GM19238 (cell line): ENCODE measurements at regions not wholly inside any gene's neighbourhood (a gene's known extent, or its start where the extent isn't known, plus 50 kb on each side); places are given as distances from the start of the nearest gene placed in this dataset.
A peak's percentile ranks its signal among the peaks of the same experiment; 100 is the strongest.
"Not testable (repeated sequence)": the region's sequence is repeated elsewhere in the genome, so short reads cannot be mapped to it uniquely, and the experiment has no call there.

ENCODE experiments used
- DNase-seq: peaks from one replicate; pipeline ENCODE4 v3.0.0; 2011; ENCODE audit warnings: low spot score; ENCODE audit not compliant: insufficient read length

DNA sequence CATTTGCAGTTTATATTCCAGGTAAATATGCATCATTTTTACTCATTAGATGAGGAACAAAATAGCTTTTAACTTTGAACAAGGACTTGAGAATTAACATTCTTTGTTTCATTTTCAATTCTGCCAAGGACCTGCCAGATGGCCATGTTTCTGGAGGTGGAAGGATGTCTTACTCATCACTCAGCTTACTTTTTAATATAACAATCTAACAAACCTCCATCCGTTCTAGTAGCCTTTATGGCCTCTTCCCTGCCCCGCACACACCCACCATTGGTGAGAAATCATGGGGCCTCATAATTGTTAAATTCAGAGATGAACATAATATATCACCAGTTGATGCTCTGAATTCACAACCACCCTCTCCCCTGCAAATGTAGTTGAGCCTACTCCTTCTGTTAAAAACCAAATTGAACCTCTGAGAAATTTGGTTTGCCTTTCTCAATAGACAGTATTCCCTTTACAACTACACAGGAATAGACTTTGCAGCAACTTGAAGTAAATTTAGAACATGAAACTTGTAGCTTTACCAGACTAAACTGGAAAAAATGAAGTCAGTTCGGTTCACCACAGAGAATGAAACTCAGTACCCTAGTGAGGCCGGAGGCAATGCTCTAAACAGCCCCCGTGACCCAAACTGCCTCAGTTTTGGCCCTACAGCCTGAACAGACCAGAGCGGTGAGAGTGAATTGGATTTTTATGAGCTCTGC is 50.1 kb upstream of the ACSL4 start:
- DNase-seq, result peak; percentile 10

DNA sequence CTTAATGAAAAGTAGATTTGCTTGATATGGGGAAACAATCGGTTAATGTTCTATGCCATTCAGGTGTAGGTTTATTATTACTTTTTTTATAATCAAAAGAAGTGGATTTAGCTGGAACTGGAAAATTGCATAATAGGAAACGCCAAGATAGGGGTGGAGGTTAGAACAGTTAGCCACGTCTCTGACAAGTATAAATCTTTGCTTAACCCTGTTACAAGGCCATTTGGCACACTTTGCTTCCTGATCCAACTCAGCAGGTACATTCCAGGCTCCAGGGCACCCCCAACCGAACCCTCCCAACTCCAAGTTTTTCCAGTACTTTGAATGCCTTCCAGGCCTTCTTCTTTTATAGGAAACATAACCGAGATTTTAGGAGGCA is 50.6 kb upstream of the ACSL4 start:
- no peak for DNase-seq

DNA sequence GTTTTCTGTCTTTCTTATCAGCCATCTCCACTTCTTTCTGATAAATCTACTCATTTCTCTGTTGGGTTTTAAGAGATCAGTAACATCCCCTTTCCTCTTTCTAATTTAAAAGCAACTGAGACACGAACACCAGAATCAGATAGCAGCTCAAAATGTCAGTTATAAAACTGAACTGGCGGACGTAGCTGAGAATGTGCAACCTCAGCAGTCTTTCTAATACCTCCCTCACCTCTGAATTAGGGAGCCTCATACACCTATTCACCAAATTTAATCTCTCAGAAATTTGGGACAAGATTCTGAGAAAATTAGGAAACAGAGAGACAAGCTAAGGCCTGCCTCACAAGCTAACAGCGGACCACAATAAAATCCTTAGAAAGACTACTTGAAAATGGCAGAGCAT is 52.0 kb upstream of the ACSL4 start:
- DNase-seq, result no peak

DNA sequence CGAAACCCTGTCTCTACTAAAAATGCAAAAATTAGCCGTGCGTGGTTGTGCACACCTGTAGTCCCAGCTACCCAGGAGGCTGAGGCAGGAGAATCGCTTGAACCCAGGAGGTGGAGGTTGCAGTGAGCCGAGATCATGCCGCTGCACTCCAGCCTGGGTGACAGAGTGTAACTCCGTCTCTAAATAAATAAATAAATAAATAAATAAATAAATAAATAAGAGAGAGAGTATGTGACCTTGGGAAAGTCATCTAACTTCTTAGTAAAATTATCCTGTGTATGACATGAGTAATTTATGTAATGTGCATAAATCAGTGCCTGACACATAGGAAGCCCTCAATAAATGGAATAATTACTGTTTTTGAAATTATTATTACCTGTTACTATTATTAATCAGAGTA is 57.5 kb upstream of the ACSL4 start:
- not testable (repeated sequence) for DNase-seq

DNA sequence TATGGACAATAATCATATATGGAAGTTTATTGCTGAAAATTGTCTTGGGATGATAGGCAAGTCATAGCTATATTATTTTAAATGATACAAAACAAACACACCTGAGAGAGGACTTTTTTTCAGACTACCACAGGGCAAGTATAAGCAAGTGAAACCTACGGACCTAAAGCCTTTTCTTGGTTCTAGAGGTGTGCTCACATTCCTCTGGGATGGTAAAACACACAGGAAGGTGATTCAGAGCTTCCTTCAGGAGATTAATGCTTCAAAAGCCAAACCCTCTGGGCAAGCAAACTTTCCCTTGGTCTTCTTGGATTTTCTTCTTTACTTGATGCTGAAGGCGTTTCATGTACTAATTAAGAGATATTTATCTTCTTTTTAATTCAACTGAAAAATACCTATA is 60.1 kb upstream of the ACSL4 start:
- no peak for DNase-seq

DNA sequence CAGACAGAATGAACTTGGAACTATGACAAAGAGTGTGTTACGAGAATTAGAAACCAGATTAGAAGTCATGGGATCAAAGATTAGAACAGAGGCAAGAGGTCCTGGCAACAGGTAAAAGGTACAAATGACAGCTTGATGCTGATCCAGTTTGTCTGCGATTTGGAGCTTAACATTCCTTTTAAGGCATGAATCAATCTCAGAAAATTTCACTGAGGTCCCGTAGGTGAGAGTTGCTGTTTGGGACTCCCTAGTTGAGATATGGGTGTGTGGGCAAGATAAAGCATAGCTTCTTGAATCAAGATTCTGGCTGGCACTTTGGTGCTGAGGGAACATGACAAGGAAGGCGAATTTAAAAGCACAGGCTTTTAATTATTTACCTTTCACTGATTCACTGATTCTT is 62.6 kb upstream of the ACSL4 start:
- DNase-seq, result no peak

DNA sequence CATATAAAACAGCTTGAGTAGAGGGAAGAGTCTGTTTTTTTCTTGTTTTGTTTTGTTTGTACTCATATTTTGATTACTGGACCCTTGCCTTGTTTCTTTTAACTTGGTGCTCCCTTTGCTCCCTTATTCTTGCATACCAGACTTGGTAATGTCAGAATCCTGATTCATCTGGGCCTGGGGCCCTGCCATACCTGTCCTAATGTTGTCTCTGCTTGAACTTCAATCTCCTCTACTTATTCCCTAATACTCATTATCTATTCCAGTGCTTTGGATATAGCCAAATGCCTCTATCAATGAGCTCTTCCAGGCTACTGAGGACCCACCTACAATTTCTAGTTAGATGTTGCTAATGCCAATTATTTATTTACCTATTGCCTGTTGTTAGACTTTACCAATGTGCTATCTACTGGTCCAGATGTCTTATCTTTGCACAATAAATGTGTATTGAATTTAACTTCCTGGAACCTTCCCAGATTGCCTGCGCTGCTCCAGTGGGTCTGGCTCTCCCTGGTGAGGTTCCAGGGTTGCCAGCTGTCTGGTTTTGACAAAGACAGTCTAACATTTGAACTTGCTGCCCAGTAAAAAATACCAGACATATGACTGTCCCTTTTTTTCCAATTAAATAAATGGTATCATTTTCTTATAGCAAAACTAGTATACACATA is 64.4 kb upstream of the ACSL4 start:
- no peak for DNase-seq

DNA sequence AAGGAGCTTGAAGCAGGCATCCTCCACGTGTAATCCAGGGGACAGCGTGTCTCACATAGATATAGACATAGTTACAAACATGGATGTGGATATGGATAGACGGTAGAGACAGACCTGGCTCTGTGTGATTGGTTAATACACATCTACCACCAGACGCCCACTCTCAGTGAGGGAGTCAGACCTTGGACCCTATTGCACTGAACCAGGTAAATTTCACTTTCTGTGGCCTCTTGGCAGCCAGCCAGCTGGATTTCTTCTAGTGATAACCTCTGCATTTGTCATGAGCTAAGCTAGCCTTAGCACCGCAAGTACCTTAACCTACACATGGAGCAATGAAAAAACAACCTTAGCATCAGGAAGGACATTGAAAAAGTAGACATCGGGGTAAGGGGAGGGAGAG is 79.2 kb upstream of the ACSL4 start:
- no peak for DNase-seq

DNA sequence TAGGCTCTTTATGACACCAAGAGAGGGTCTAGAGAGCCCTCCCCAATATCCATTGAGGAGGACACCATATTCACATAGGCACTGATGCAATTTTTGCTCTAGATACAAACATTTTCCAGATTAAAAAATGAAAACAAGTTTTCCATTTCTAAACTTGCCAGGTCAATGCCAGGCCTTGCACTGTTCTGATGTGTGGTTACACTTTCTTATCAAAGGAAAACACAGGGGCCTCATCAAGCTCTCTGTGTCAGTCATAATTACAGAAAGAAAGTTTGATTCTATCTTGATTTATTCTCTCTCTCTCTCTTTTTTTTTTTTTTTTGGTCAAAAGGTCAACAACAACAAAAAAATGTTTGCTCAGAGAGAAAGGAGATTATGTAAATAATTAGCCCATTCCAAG is 80.2 kb upstream of the ACSL4 start:
- DNase-seq, result no peak

DNA sequence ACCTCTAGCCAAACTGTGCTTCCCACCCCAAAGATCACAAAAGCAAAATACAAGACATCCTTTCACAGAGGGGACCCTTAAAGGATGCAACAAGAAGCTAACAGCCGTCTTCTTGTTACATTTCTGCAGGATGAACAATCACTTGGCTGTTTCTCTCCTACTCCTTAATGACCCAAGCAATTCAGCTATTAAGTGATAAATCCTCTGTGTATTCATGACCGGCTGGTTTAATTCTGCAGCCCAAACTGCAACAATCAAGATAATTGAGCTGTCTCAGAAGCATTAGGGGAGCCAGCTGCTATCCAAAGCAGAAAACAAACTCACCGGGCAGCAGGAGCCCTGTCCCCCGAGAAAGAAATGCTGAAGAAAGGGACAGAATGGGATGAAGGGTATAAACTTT is 85.9 kb upstream of the ACSL4 start:
- no peak for DNase-seq

DNA sequence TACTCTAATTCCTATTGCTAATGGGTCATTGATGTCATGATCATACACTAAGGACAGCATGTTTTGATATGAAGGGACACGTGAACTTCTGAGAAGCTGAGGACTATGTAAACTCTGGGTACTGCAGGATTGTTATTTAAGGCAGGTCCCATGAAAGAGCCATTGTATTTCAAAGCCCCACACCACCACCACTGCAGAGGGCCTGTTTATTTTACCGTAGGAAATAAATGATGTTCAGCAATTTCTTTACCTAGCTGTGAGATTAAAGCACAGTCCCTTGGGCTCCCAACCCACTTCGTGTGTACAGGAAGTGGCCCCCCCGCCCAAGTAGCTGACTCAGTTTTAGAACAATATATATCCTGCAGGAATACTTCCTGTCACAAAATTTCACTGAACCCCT is 89.8 kb upstream of the ACSL4 start:
- DNase-seq, result no peak

DNA sequence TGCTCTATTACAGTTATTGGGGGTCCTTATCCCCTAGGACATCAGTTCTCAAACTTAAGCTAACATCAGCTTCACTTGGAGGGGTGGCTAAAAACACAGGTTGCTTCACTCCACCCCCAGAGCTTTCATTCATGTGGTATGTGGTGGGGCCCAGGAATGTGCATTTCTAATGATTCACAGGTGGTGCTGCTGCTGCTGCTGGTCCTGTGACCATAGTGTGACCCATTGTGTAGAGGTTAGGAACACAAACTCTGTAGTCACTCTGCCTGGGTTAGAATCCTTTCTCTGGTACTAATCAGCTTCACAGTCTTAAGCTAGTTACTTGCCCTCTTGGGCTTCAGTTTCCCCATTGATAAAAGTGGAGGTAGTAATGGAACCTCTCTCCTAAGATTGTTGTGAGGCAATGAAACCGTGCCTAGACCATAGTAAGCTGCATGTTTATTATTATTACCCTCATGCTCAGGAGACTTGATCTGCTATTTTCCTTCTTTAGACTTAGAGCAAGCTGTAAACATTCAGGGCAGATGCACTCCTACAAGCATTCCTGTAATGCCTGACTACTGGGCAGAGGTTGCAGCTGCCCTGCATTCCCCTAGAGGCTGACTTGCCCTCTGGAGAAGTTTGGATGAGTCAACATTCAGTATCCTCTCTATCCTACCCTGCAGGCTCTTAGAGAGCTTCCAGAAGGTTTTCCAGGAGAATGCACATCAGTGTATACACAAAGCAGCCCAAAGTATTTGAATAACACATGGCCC is 94.1 kb upstream of the ACSL4 start:
- DNase-seq, result no peak

DNA sequence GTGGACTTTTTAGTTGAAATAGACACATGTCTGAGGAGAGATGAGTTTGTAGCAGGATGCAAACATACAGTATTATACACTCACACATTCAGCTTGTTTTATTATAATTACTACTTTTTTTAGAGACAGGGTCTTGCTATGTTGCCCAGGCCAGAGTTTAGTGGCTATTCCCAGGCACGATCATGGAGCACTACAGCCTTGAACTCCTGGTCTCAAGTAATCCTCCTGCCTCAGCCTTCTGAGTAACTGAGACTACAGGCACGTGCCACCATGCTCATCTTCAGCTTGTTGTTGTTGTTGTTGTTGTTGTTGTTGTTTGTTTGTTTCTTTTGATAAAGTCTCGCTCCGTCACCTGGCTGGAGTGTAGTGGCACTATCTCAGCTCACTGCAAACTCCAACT is 94.7 kb upstream of the ACSL4 start:
- no peak for DNase-seq

DNA sequence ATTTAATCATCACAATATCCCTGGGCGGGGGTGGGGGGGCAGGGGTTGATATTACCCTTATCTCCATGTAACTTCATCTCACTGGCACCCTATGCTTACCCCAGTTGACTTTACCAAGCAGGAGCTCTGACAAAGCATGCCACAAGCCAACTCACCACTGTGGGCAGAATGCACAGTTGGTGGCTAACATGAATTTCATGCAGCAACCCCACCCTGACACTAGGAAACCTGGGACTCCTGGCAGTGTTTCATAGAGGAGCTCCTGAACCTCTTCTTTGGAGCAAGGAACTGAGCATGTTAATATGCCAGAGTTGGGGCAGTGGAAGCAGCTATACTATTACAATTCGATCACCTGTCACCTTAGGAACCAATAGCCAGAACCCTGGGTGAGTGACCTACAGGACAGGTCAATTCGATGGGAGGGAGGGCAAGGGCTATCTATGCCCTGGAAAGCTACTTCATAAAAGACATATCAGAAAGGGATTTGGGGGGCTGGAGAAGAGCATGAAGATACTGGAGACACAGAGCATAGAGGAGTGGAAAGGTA is 97.2 kb upstream of the ACSL4 start:
- no peak for DNase-seq

DNA sequence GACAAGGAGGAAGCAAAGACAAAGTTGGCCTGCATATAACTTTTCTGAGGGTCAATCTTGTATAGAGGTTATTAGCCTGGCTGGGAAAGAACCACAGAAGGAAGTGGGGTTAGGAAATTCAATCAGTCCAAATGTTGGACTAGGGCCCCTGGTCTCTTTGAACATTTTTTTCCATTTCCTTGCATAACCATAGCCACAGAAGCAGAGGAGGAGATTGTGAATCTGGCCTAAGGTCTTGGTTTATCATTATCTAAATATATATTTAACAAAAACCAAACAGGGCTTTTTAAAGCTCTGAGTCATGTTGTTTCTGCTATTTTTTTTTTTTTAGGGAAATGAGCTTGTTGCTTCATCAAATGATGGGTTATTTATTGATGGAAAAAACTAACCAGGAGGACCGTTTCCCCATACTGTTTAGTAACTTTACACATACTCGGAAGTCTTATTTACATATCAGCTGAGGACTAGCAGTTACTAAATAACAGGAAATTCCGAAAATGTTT is 97.7 kb upstream of the ACSL4 start:
- DNase-seq, result no peak

DNA sequence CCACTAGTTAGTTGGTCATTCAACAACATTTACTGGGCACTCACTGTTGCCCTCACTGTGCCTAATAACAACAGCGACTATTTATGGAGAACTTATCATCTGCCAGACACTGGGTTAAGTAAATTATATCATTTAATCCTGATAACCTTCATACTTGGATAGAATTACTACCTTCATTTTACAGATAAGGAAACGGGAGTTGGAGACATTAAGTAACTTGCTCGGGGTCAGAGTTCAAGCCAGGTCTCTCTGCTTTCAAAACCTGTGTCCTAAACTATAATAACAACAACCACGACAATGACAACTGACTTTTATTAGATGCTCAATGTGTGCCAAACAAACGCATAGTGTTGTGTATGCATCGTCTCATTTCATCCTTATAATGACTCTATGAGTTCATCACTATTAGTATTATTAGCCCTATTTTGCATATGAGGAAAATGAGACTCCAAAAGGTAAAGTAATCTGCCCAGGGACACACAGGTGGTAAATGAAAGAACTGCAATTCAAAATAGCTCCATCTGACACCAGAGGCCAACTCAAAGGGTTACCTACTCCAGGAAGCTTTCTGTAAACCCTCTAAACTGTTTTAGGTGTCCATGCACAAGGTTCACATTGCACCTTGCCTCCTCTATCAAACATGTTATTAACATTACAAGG is 98.4 kb upstream of the ACSL4 start:
- no peak for DNase-seq

DNA sequence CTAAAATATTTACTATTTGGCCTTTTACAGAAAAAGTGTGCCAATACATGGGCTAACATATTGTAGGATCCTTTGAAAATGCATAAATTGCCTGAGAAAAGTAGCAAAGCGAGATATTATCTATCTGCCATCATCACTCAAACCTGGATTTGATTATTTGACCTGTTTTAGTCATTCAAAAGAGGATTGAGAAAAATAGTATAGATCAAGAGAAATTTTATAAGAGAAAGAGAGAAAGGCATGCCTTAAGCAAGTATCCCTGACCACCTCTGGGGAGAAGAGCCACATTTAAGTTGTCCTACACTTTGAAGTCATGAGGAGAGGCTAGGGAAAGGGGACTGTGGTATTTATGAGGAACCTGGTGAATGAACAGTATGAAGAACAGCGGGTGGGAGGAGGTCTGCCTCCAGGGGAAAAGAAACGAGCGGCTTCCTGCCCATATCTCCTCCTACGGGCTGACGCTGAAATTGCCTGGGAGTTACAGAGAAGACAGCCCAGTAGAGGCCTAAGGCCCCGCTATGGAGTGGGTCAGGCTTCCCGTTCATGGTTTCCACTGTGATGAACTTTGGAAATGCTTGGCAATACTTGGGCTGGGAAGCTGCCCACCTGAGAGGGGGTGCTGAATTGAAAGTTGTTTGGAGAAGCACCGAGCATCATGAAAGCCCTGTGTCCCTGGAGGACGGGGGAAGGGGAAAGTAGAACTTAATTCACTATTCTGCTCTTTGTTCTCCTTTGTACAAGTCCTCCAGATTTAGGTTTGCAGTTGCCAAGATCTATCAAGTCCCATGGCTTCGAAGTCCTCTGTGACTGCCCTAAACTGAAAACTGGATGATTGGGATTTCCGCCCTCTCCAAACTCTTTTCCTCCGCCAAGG is 106.9 kb upstream of the ACSL4 start:
- no peak for DNase-seq

DNA sequence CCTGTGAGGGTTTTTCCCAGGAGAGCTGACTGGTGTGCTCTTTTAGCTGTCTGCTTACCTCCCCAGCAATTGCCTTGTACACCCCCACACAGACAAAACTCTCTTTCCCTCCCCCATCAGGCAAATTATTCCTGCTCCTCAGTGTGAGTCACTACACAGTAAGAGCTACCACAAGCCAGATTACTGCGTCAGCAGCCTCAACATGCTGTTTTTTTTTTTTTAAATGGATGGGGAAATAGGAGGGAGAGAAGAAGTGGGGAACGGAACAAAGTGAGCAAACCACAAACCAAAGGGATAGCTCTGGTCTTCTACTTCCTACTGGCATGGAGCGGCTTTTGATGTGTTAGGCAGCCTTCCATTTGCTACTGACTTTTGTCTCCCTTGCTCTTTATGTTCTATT is 107.5 kb upstream of the ACSL4 start:
- DNase-seq, result no peak

DNA sequence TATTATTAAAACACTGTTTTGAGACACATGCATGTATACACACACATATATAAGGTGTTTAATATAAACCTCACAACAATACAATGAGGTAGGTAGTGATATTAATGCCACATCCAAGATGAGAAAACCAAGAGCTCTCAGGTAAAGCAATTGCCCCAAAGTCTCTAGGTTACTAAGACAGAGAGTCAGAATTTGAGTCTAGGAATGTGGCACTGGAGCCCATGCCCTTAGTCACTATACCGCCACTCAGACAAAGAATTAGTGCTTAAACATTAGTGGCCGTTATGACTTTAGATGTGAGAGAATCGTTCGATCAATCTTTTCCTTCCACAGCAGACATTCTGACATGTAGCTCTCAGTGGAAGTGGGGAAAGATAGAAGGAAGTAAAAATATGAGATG is 108.2 kb upstream of the ACSL4 start:
- no peak for DNase-seq

DNA sequence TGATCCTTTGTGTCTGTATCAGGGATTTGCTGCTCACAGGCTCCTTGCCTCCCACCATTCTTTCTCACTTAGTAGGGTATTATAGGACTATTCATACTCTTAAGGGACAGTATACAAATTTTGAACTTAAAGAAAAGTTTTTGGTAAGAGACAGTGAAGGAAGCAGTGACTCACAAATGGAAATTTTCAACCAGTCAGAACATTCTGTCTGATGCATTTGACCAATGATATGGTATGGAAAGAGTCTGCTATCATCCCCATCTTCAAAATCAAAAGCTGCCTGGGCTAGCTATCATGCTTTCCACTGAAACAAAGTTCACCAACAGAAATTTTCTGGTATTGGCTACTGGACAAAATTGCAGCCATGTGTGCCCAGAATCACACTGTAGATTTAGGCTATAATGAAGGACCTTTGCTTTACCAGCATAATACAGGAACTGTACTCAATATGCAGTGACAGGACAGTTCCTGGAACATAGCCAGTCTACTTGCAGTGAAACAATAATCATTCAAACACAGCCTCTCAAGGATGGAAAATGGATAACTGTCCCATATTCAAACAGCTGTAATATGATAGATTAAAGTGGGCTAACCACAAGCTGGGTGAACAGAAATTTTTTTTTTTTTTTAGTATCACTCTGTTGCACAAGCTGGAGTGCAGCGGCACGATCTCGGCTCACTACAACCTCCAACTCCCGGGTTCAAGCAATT is 109.0 kb upstream of the ACSL4 start:
- no peak for DNase-seq
